ENCODE measurements at regions not wholly inside any gene's neighbourhood (a gene's known extent, or its start where the extent isn't known, plus 50 kb on each side); places are given as distances from the start of the nearest gene placed in this dataset.
"Not testable (repeated sequence)": the region's sequence is repeated elsewhere in the genome, so short reads cannot be mapped to it uniquely, and the experiment has no call there.

DNA sequence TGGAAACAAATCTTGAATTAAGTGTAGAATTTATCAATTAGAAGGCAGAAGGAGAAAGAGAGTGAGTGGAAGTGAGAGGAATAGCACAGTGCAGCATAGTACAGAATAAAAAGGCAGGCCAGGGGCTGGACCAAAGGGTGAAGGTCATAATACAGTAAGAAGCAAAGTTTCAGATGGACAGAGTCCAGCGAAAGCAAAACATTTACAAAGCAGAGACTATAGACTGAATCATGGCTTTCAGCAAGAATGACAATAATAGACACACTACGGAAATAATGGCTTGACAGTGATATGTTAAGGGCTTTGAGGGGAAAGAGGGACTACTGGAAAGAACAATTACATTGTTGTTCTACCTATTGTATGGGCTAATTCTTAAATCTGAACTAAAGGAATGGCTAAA, 249.0 kb upstream of the CHD1 start:
- DNase-seq (ENCODE audit: low read depth in 6 of 9, low spot score in 9 of 9) = no peak
- no peaks in the 10 kb centered on the region for H3K36me3 ChIP-seq (ENCODE audit: control insufficient read depth in 2 of 2, insufficient read depth in 2 of 2, low read length in 1 of 2)
- no peaks in the 10 kb centered on the region for H3K27me3 ChIP-seq (ENCODE audit: control insufficient read depth in 2 of 2, insufficient read depth in 1 of 2, low read length in 1 of 2)
- no peak overlapping the region for H3K27ac ChIP-seq (ENCODE audit: low read depth in 1 of 2, low read length in 1 of 2)
- no peaks in the 10 kb centered on the region for H3K4me1 ChIP-seq (ENCODE audit: control insufficient read depth in 2 of 2, insufficient read depth in 2 of 2, low read length in 2 of 2)
- H3K9me3 ChIP-seq (ENCODE audit: control insufficient read depth in 2 of 2, insufficient read depth in 1 of 2, low read length in 1 of 2) = no peaks in the 10 kb centered on the region
- H3K4me3 ChIP-seq (ENCODE audit: low read length in 2 of 2) = no peak overlapping the region
- 92% methylated on average over 2 of the region's 2 CpGs for WGBS

DNA sequence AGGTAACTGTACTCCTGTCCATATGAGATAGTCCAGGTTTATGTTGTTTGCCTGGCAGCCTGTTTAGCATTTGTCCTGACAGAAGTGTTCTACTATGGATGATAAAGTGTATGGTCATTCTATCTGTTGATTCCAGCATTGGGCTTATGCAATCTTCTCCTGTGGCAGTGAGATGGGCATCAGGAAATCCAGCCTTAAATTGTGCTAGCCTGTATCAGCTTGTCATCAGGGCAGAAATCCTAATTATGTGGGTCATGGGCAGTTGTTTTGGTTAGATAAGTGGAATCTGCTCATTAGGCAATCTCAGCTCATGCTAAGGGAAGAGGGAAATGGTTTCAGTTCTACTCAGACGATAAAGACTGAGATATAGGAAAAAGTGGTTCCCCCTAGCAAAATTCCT, 247.4 kb upstream of the CHD1 start:
- Histone ChIP-seq H3K4me1 (ENCODE audit: control insufficient read depth in 2 of 2, insufficient read depth in 2 of 2, low read length in 2 of 2) (no peaks in the 10 kb centered on the region), H3K27me3 (ENCODE audit: control insufficient read depth in 2 of 2, insufficient read depth in 1 of 2, low read length in 1 of 2) (no peaks in the 10 kb centered on the region), H3K36me3 (ENCODE audit: control insufficient read depth in 2 of 2, insufficient read depth in 2 of 2, low read length in 1 of 2) (no peaks in the 10 kb centered on the region), H3K27ac (ENCODE audit: low read depth in 1 of 2, low read length in 1 of 2) (no peak overlapping the region), H3K4me3 (ENCODE audit: low read length in 2 of 2) (no peak overlapping the region), H3K9me3 (ENCODE audit: control insufficient read depth in 2 of 2, insufficient read depth in 1 of 2, low read length in 1 of 2) (no peaks in the 10 kb centered on the region)
- no peak for DNase-seq (ENCODE audit: low read depth in 6 of 9, low spot score in 9 of 9)
- 89% methylated on average over 1 of the region's 1 CpG for WGBS

DNA sequence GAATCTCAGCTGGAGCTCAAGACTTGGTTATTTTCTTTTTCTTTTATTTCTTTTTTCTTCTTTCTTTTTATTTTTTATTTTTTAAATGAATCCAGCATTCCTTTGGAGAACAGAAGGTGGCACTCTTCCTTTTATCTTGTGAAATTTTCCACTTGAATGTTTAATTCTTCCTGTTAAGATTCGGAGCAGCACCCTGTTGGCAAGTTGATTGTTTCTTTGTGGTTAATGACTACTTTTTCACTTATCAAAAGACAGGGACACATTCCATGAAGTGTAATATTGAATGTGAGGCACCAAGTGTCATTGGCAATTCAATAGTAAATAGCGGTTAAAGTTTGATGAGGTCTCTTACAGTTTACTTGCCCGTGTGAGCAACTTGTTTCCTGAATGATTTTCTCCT, 240.5 kb upstream of the CHD1 start:
- 76% methylated on average over 3 of the region's 3 CpGs for WGBS
- H3K27ac ChIP-seq (ENCODE audit: low read depth in 1 of 2, low read length in 1 of 2) = no peak overlapping the region
- no peak overlapping the region for H3K4me3 ChIP-seq (ENCODE audit: low read length in 2 of 2)
- no peaks in the 10 kb centered on the region for H3K27me3 ChIP-seq (ENCODE audit: control insufficient read depth in 2 of 2, insufficient read depth in 1 of 2, low read length in 1 of 2)
- H3K4me1 ChIP-seq (ENCODE audit: control insufficient read depth in 2 of 2, insufficient read depth in 2 of 2, low read length in 2 of 2) = no peaks in the 10 kb centered on the region
- DNase-seq (ENCODE audit: low read depth in 6 of 9, low spot score in 9 of 9) = no peak
- H3K9me3 ChIP-seq (ENCODE audit: control insufficient read depth in 2 of 2, insufficient read depth in 1 of 2, low read length in 1 of 2) = no peaks in the 10 kb centered on the region
- H3K36me3 ChIP-seq (ENCODE audit: control insufficient read depth in 2 of 2, insufficient read depth in 2 of 2, low read length in 1 of 2) = no peaks in the 10 kb centered on the region

DNA sequence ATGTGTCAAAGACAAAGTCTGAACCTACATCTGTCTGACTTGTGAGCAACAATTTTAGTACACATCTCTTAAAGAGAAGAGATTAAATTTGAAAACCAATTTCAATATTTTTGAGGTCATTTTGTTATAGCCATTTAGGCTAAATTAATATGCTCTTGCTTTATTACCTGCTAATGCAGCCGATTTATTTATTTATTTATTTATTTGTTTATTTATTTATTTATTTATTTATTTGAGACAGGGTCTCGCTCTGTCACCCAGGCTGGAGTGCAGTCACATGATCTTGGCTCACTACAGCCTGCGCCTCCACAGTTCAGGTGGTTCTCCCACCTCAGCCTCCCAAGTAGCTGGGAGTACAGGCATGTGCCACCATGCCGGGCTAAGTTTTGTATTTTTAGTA, 232.7 kb upstream of the CHD1 start:
- not testable (repeated sequence) for H3K4me3 ChIP-seq (ENCODE audit: low read length in 2 of 2); DNase-seq (ENCODE audit: low read depth in 6 of 9, low spot score in 9 of 9); H3K36me3 ChIP-seq (ENCODE audit: control insufficient read depth in 2 of 2, insufficient read depth in 2 of 2, low read length in 1 of 2); H3K27ac ChIP-seq (ENCODE audit: low read depth in 1 of 2, low read length in 1 of 2); H3K4me1 ChIP-seq (ENCODE audit: control insufficient read depth in 2 of 2, insufficient read depth in 2 of 2, low read length in 2 of 2); H3K27me3 ChIP-seq (ENCODE audit: control insufficient read depth in 2 of 2, insufficient read depth in 1 of 2, low read length in 1 of 2); H3K9me3 ChIP-seq (ENCODE audit: control insufficient read depth in 2 of 2, insufficient read depth in 1 of 2, low read length in 1 of 2)
- WGBS = 96% methylated on average over 4 of the region's 4 CpGs

DNA sequence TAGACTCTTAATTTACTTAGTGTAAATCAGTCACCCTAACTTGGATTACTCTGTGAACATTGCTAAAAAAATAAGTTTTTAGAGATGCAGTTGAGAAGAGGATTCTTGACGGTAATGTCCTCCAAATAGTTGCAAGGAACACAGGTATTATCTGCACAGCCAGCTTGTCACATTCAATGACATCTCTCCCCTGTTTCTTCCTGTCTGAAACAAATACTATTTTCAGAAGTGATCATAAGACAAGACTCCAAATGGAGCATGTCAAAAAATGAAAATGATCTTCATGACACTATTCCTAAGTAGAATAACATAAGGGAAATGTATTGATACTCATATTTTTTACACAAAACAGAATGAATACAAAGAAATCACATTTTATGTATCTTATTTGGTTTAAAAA, 227.9 kb upstream of the CHD1 start:
- no peak for DNase-seq (ENCODE audit: low read depth in 6 of 9, low spot score in 9 of 9)
- Histone ChIP-seq H3K27me3 (ENCODE audit: control insufficient read depth in 2 of 2, insufficient read depth in 1 of 2, low read length in 1 of 2) (no peaks in the 10 kb centered on the region), H3K4me3 (ENCODE audit: low read length in 2 of 2) (no peak overlapping the region), H3K36me3 (ENCODE audit: control insufficient read depth in 2 of 2, insufficient read depth in 2 of 2, low read length in 1 of 2) (no peaks in the 10 kb centered on the region), H3K4me1 (ENCODE audit: control insufficient read depth in 2 of 2, insufficient read depth in 2 of 2, low read length in 2 of 2) (no peaks in the 10 kb centered on the region), H3K27ac (ENCODE audit: low read depth in 1 of 2, low read length in 1 of 2) (no peak overlapping the region), H3K9me3 (ENCODE audit: control insufficient read depth in 2 of 2, insufficient read depth in 1 of 2, low read length in 1 of 2) (no peaks in the 10 kb centered on the region)
- 89% methylated on average over 1 of the region's 1 CpG for WGBS

DNA sequence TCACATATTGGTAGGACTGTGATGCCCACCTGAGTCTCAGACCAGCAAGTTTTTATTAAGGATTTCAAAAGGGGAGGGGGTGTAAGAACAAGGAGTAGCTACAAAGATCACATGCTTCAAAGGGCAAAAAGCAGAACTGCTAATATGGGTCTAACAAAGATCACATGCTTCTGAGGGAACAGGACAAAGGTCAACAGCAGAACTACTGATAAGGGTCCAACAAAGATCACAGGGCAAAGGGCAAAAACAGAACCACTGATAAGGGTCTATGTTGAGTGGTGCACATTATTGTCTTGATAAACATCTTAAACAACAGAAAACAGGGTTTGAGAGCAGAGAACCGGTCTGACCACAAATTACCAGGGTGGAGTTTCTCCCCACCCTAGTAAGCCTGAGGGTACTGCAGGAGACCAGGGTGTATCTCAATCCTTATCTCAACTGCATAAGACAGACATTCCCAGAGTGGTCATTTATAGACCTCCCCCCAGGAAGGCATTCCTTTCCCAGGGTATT, 214.5 kb upstream of the CHD1 start:
- not testable (repeated sequence) for H3K4me3 ChIP-seq (ENCODE audit: low read length in 2 of 2); H3K27me3 ChIP-seq (ENCODE audit: control insufficient read depth in 2 of 2, insufficient read depth in 1 of 2, low read length in 1 of 2); H3K4me1 ChIP-seq (ENCODE audit: control insufficient read depth in 2 of 2, insufficient read depth in 2 of 2, low read length in 2 of 2); DNase-seq (ENCODE audit: low read depth in 6 of 9, low spot score in 9 of 9); H3K27ac ChIP-seq (ENCODE audit: low read depth in 1 of 2, low read length in 1 of 2); H3K36me3 ChIP-seq (ENCODE audit: control insufficient read depth in 2 of 2, insufficient read depth in 2 of 2, low read length in 1 of 2)
- 97% methylated on average over 1 of the region's 1 CpG for WGBS
- peaks cover 0 to 16% of the 10 kb centered on the region in 2 donors for H3K9me3 ChIP-seq (ENCODE audit: control insufficient read depth in 2 of 2, insufficient read depth in 1 of 2, low read length in 1 of 2)

DNA sequence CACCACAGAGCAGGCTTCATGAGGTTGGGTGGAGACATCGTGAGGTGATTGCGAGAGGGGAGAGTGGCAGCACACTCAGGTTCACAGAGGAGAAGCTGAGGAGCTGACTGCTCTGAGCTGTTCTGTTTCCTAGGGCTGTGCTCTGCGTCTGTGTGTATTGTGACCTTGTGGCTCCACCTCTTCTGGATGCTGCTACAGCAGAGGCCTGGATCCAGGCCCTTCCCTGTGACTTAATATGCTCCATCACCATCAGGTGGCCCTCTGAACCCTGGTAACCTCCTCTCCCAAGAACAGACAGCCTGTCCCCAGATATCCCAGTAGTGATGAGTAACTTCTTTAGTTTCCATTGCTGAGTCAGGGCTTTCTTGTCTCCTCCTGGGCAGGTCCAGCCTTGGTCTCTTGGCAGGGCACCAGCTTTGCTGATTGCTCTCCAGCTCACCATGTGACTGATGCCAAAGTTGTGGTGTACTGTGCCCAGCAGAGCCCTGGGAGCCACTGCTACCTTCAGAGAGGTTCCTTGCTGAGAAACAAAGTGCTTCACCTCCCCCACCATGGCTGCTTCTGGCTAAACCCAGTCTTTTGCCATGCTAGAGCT, 212.8 kb upstream of the CHD1 start:
- no peak for DNase-seq (ENCODE audit: low read depth in 6 of 9, low spot score in 9 of 9)
- Histone ChIP-seq H3K9me3 (ENCODE audit: control insufficient read depth in 2 of 2, insufficient read depth in 1 of 2, low read length in 1 of 2) (peaks cover 0 to 12% of the 10 kb centered on the region in 2 donors), H3K27ac (ENCODE audit: low read depth in 1 of 2, low read length in 1 of 2) (no peak overlapping the region), H3K4me1 (ENCODE audit: control insufficient read depth in 2 of 2, insufficient read depth in 2 of 2, low read length in 2 of 2) (no peaks in the 10 kb centered on the region), H3K36me3 (ENCODE audit: control insufficient read depth in 2 of 2, insufficient read depth in 2 of 2, low read length in 1 of 2) (no peaks in the 10 kb centered on the region), H3K4me3 (ENCODE audit: low read length in 2 of 2) (no peak overlapping the region), H3K27me3 (ENCODE audit: control insufficient read depth in 2 of 2, insufficient read depth in 1 of 2, low read length in 1 of 2) (no peaks in the 10 kb centered on the region)
- 94% methylated on average over 3 of the region's 3 CpGs for WGBS

DNA sequence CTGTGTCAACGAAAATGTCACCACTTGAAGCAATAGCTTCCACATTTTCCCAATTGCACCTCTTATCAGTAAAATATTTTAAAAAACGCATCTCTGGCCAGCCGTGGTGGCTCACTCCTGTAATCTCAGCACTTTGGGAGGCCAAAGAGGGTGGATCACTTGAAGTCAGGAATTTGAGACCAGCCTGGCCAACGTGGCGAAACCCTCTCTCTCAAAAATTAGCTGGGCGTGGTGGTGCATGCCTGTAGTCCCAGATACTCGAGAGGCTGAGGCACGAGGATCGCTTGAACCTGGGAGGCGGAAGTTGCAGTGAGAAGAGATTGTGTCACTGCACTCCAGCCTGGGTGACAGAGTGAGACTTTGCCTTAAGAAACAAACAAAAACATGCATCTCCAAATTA, 210.1 kb upstream of the CHD1 start:
- no peaks in the 10 kb centered on the region for H3K4me1 ChIP-seq (ENCODE audit: control insufficient read depth in 2 of 2, insufficient read depth in 2 of 2, low read length in 2 of 2)
- H3K27ac ChIP-seq (ENCODE audit: low read depth in 1 of 2, low read length in 1 of 2) = no peak overlapping the region
- no peaks in the 10 kb centered on the region for H3K36me3 ChIP-seq (ENCODE audit: control insufficient read depth in 2 of 2, insufficient read depth in 2 of 2, low read length in 1 of 2)
- H3K27me3 ChIP-seq (ENCODE audit: control insufficient read depth in 2 of 2, insufficient read depth in 1 of 2, low read length in 1 of 2) = no peaks in the 10 kb centered on the region
- no peak for DNase-seq (ENCODE audit: low read depth in 6 of 9, low spot score in 9 of 9)
- peaks cover 0 to 7% of the 10 kb centered on the region in 2 donors for H3K9me3 ChIP-seq (ENCODE audit: control insufficient read depth in 2 of 2, insufficient read depth in 1 of 2, low read length in 1 of 2)
- no peak overlapping the region for H3K4me3 ChIP-seq (ENCODE audit: low read length in 2 of 2)
- 91% methylated on average over 10 of the region's 10 CpGs for WGBS

DNA sequence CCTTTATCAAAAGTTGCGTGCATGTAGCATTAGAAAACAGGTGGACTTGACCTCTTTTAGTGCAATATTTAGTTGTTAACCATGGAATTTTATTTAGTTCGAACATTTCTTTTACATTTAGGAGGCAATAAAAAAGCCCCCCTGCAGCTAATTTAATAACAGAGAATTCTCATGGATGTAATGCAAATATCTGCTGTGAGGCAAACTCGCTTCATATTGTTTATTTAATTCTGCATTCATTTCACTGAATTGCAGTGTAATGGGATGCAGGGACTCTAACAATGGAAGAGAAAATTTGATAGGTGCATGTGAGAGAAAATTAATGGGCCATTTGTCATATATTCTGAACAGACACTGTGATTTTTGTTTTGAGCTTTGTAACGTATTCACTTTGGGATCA, 205.1 kb upstream of the CHD1 start:
- no peaks in the 10 kb centered on the region for H3K27me3 ChIP-seq (ENCODE audit: control insufficient read depth in 2 of 2, insufficient read depth in 1 of 2, low read length in 1 of 2)
- no peaks in the 10 kb centered on the region for H3K9me3 ChIP-seq (ENCODE audit: control insufficient read depth in 2 of 2, insufficient read depth in 1 of 2, low read length in 1 of 2)

More for the DNA sequence above, 205.1 kb upstream of the CHD1 start:
- DNase-seq (ENCODE audit: low read depth in 6 of 9, low spot score in 9 of 9) = no peak
- WGBS = 95% methylated on average over 4 of the region's 4 CpGs
- Histone ChIP-seq H3K4me3 (ENCODE audit: low read length in 2 of 2) (no peak overlapping the region), H3K27ac (ENCODE audit: low read depth in 1 of 2, low read length in 1 of 2) (no peak overlapping the region), H3K4me1 (ENCODE audit: control insufficient read depth in 2 of 2, insufficient read depth in 2 of 2, low read length in 2 of 2) (no peaks in the 10 kb centered on the region), H3K36me3 (ENCODE audit: control insufficient read depth in 2 of 2, insufficient read depth in 2 of 2, low read length in 1 of 2) (no peaks in the 10 kb centered on the region)

Measured in thymus (tissue), 11 donors.